ENCODE measurements at regions not wholly inside any gene's neighbourhood (a gene's known extent, or its start where the extent isn't known, plus 50 kb on each side); places are given as distances from the start of the nearest gene placed in this dataset.

GRCh38 chr18:40866013-40866645, 1088.9 kb upstream of the PIK3C3 start:
- DNase-seq, result no peak

- no peak for DNase-seq
These were observed 1090.2 kb upstream of the PIK3C3 start for GRCh38 chr18:40864846-40865245.

GRCh38 chr18:40863801-40864200, 1091.2 kb upstream of the PIK3C3 start:
- DNase-seq, result no peak

GRCh38 chr18:40860189-40860588, 1094.8 kb upstream of the PIK3C3 start:
- no peak for DNase-seq

- DNase-seq, result no peak
These were observed 1099.4 kb upstream of the PIK3C3 start for GRCh38 chr18:40855661-40856060.

- DNase-seq, result no peak
These were observed 1102.6 kb upstream of the PIK3C3 start for GRCh38 chr18:40852406-40852805.

- no peak for DNase-seq
These were observed 1104.0 kb upstream of the PIK3C3 start for GRCh38 chr18:40851014-40851429.

- no peak for DNase-seq
These were observed 1105.1 kb upstream of the PIK3C3 start for GRCh38 chr18:40849886-40850285.

GRCh38 chr18:40841467-40841866, 1113.6 kb upstream of the PIK3C3 start:
- DNase-seq, result no peak

GRCh38 chr18:40841063-40841462, 1114.0 kb upstream of the PIK3C3 start:
- no peak for DNase-seq

GRCh38 chr18:40832362-40832761, 1122.7 kb upstream of the PIK3C3 start:
- no peak for DNase-seq

- DNase-seq, result no peak
These were observed 1130.7 kb upstream of the PIK3C3 start for GRCh38 chr18:40824291-40824690.

- DNase-seq, result no peak
These were observed 1133.3 kb upstream of the PIK3C3 start for GRCh38 chr18:40821596-40822243.

- no peak for DNase-seq
These were observed 1142.0 kb upstream of the PIK3C3 start for GRCh38 chr18:40812981-40813515.

GRCh38 chr18:40810372-40810771, 1144.7 kb upstream of the PIK3C3 start:
- no peak for DNase-seq

- DNase-seq, result no peak
These were observed 1165.7 kb upstream of the PIK3C3 start for GRCh38 chr18:40789286-40789685.

GRCh38 chr18:40782453-40783130, 1172.4 kb upstream of the PIK3C3 start:
- DNase-seq, result no peak

GRCh38 chr18:40769786-40770185, 1185.2 kb upstream of the PIK3C3 start:
- no peak for DNase-seq

- DNase-seq, result no peak
These were observed 1194.8 kb upstream of the PIK3C3 start for GRCh38 chr18:40760251-40760650.

- no peak for DNase-seq
These were observed 1200.6 kb upstream of the PIK3C3 start for GRCh38 chr18:40754477-40754876.

- no peak for DNase-seq
These were observed 1202.7 kb upstream of the PIK3C3 start for GRCh38 chr18:40752316-40752715.

- no peak for DNase-seq
These were observed 1203.8 kb upstream of the PIK3C3 start for GRCh38 chr18:40751186-40751585.

GRCh38 chr18:40739029-40739428, 1216.0 kb upstream of the PIK3C3 start:
- DNase-seq, result no peak

GRCh38 chr18:40738321-40738880, 1216.6 kb upstream of the PIK3C3 start:
- DNase-seq, result no peak

Measured in hematopoietic multipotent progenitor cell treated with erythropoietin and hydrocortisone succinate and interleukin-3 and kit ligand, for 6 days (in vitro differentiated cells).